ENCODE measurements at regions not wholly inside any gene's neighbourhood (a gene's known extent, or its start where the extent isn't known, plus 50 kb on each side); places are given as distances from the start of the nearest gene placed in this dataset.

DNA sequence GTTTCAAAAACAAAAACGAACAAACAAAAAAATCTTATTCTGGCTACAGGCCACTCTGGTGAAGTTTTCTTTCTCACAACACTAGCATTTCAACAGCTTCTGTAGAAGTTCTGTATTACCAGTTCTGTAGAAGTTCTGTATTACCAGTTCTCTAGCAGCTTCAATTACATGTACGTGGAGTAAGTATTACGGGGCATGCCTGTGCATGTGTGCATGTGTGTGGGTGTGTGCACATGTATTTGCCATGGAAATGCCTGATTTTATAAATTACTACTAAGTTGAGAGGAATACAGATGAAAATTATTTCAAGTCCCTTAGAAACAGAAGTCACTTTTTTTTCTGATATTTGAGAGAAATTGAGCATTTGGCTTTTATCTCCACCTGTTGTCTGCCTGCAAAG lies 414.2 kb downstream of the FOXO1 start:
- DNase-seq (ENCODE audit: low read depth) = no peak

DNA sequence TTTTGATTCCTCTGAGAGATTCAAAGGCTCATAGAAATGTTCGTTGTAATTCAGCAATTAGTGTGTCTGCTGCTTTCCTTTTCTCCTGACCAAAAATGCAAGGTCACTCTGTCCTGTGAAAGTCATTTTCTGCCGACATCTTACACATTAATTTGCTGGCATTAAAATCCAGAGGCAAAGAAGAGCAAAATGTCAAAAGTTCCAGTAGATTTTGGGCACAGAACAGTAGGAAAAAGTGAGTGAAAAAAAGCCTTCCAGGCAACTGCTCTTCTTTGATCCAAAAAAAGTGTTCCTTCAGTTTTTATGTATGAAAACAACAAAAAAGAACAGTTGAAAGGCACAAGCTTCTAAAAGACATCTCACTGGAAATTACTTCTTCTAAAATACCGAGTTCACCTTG lies 413.8 kb downstream of the FOXO1 start:
- no peak for DNase-seq (ENCODE audit: low read depth)

DNA sequence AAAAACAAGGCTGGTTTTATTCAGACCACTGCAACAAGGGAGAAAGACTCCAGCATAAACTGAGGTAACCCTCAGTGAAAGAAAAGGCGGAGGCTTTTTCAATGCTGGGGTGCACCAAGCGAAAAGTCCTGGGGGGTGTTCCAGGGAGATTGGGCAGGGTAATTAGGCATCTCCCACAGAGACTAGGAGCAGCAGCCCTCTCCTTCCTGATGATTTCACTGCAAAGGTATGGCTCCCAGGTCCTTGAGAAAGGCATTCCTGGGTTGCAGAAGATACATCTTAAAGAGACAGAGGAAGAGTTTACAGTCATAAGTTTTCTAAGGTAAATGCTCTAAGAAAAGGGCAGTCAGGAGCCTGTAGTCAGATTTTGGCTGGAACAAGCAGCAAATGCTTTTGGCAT lies 412.0 kb downstream of the FOXO1 start:
- no peak for DNase-seq (ENCODE audit: low read depth)

DNA sequence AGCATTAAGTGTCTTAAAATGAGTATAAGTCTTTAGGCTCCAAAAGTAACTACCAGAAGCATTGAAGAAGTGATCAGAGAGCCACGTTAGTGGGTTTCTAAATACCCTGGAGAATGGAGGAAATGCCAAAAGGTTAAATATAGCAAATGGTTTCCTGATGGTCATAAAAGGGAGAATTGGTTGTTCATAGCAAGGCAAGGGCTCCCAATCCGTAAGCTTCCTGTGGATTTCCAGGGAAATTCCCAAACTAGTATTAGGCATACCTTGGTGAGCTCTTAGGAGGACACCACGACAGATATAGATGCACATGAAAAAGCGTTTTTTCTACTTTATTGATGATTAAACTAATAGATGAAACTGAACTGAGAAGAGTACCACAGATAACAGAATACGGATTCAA lies 410.9 kb downstream of the FOXO1 start:
- no peak for DNase-seq (ENCODE audit: low read depth)

DNA sequence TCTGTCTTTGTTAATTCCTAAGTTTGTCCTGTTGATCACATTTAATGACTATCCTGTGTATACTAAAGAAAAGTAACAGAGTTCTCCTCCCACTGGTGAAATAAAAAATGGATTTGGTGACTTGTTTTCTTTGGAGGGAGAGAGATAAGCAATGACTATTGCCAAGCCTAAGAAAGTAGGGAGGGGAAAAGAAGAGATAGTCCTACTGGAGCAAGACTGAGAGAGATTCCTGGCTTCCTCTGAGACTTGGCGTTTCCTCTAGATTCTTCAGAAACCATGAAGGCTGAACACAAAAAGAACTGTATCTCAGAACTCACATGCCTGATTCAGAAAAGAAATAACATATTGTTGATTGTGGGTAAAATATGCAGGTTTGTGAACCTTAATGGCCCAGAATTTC lies 406.5 kb downstream of the FOXO1 start:
- no peak for DNase-seq (ENCODE audit: low read depth)

DNA sequence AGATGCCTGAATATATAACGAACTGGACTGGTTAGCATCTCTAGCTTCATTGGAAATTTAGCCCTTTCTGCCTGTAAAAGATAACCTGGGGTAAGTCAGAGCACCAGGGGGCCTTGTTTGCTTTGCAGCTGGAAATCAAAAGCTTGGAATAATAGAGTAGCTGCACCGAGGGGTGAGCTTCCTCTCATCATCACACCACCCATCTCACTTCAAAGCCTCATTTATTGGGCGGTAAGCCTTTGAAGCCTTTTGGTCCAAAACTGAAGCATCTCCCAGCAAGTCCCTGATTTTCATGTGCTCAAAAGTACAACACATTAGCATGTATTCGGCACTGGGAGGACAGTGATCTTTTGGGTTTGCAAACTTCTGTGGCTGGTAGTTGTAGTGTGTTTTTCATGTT lies 405.1 kb downstream of the FOXO1 start:
- no peak for DNase-seq (ENCODE audit: low read depth)

DNA sequence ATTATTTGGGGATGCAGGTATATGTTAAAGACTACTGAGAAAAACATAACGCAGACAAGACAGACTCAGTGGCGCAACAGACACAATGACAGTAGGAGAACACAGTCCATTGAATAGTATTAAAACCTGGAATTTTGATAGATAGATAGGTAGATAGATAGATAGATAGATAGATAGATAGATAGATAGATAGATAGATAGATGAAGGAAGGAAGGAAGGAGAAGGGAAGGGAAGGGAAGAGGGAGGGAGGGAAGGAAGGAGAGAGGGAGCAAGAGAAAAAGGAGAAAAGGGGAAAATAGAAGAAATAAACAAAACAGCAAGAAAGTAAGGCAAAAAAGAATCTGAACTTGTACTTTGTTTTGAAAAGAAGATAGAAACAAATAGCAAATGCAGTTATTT lies 404.5 kb downstream of the FOXO1 start:
- DNase-seq (ENCODE audit: low read depth) = no peak

DNA sequence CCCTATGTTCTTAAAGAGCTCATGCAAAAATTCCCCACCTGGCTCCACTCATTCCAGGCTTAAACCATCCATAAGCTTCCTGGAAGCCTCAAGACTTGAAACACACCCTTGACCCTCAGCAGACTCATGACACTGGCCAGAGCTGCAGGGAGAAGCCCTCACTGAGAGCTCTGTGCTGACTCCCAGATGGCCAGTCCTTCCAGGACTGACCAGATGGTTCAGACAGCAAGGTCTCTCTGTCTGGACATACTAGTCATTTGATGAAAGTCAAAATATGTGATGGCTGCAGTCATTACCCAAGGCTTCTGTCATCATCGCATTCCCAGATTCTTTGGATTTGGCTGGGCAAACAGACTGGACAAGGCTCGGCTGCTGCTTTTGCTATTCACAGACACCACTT lies 397.4 kb downstream of the FOXO1 start:
- no peak for DNase-seq (ENCODE audit: low read depth)

DNA sequence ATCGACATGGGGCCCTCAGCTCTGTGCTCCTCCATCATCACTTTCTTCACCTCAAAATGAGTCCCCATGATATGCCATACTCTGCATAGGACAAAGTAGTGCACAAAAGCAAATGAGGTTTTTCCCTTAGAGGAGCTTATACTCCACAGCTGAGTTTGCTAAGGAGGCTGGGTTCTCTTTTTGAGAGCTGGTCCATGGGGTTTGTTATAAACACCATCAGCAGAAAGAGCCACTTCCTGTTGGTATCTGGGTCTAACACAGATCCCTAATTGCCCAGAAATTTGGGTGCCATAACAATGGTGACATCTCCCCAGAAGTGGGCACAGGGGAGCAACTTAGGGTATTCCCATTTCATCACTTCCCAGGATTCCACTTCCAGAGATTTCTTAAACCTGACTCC lies 395.7 kb downstream of the FOXO1 start:
- DNase-seq (ENCODE audit: low read depth) = no peak

DNA sequence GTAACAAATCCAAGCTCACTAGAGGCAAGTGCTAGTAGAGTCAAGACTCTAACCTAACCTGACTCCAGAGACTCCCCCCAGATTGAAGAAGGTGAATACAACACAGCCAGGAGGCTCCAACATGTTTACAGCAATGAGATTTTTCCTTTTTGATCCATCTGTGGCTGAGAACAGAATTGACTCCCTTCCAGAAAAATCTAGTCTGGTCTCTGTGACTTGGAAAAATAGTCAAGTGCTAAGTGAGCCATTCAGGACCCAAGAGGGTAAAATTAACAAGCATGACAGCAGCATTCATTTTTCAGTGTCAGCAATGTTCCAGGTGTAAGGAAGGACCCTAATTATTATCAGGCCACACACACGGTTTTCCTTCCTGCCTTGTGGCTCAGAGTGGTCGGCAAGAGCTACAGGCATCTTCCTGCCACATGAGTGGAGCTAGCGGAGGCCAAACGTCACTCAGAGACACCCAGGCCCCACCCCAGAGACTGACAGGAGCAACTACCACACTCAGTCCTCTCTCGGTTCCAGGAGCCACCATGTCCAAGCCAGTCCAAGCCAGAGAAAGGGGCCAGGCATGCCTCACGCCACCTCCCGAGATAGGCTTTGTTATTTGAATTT lies 395.1 kb downstream of the FOXO1 start:
- DNase-seq (ENCODE audit: low read depth) = no peak

DNA sequence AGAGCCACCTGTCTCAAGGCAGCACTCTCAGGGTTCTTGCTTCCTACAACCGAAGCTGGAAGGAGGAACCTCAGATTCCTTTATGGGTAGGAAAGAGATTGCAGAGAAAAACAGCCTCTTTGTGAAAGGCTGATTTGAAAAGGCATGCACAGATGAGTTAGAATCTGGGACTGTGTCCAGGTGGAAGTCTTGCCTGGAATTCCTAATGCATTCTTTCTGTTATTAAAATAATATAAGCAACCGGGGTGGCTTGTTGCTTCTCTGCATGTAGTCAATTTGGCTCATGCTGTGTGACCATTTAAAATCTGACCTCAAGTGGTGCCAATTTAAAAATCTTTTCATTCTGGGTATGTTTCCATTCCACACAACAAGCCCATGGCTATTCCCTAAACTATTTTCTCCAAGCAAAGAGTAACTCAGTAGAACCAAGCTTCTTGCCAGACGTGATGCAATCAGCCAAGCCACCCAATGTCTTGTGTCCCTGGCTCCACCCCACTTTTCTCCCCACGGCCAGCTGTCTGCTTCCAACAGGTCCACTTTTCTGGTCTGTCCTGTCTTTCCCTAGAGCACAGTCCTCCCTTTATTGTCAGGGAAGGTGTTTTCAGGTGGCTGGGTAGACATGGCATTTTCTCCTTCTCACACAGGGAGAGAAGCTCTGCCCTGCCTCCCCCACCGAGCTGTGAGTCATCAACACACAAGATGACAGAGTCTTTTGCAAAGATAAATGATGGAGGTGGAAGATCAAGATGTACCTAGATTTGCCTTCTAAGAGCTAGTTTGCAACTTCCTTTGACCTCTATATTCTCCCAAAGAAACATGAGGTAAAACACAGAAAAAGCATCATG lies 394.3 kb downstream of the FOXO1 start:
- peak; percentile 54 for DNase-seq (ENCODE audit: low read depth)

DNA sequence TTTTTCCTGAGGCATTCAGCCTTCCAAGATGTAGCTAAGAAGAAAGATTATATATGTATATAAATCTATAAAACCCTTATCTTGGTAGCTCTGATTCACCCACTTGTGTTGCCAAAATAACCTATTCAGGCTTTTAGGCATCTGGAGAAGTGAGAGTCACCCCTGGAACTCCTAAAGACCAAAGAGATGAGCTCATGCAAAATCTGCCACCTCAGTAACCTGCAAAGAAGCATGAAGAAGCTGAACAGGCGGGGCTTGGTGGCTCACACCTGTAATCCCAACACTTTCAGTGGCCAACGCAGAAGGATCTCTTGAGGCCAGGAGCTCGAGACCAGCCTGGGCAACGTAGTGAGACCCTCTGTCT lies 393.7 kb downstream of the FOXO1 start:
- no peak for DNase-seq (ENCODE audit: low read depth)

DNA sequence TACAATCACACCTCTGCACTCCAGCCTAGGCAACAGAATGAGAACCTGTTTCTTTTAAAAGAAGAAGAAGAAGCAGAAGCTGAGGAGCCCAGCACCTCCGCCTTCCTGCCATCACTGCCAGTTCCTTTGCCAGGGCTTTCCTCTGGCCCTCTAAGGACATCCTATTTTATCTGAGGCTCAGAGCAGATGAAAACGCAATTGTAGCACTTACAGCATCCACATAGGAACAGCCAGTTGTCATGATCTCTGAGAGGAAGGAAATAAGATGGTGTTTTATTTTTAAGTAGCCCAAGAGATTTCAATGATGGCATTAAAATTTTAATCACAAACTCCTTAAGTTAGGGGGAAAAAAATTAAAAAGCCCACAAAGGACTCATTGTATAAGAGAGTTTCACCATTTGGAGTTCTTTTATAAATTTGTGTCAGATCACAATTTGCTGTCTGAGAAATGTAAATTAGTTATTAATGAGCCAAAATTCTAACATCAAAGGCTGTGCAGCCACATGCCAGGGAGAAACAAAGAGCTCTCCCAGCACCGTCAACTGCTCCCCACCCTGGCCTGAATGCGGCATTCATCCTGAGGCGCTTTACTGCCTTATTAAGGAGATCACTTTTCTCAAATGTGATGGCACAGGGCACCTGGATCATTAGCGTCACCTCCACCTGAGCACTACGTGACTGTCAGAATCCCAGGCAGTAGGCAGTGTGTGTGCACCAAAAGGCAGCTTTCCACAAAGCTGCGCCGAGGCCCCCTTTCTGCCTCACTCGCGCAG lies 393.0 kb downstream of the FOXO1 start:
- DNase-seq (ENCODE audit: low read depth) = no peak

DNA sequence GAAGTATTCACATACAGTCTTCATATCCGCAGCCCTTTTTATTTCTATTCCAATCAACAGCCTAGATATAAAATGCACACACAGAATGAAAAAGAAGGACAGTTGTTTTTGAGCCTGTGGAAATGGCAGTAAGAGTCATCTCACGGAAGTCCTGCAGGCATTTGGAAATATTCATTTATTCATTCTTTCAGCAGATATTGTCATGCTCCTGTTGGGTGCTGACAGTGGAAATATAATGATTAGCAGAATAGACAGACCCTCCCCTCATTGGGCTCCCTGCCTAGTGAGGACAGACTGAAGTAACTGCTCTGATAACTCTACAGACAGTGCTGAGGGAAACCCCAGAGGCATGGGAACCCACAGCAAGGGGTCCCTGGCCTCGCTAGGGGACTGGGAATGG lies 392.3 kb downstream of the FOXO1 start:
- DNase-seq (ENCODE audit: low read depth) = no peak

DNA sequence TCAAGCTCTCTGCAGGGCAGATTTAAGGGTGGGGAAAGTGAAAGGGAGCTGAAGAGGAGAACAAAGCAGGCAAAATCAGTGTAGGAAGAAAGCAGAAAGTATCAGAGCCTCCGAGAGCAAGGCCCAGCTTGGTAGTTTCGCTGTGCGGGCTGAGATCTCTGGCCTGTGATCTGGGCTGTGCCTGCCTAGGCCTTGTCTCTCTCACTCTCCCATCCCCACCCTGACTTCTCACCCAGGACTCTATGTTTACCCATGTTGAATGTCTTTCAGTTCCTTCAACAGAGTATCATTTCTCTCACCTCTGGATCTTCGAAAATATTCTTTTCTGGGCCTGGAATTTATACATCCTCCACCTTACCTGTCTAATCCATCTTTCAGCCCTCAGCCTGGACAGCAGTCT lies 391.3 kb downstream of the FOXO1 start:
- DNase-seq (ENCODE audit: low read depth) = no peak

DNA sequence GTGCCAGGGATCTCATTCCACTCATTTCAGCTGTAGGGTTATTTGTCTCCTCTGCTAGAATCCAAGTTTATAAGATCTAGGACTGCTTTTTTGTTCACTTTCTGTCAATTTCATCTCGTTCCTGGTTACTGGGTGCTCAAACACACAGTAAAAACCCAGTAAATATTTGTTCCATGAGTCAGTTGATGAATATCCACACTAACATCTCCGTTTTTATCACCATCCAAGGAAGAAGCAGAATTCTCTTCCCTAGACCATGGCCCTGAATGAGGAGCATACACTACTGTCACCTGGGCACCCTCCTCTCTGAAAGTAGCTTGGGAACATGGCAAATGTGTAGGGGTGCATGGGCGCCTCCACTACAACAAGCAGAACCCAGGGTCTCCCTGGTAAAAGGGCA lies 390.8 kb downstream of the FOXO1 start:
- DNase-seq (ENCODE audit: low read depth) = no peak

DNA sequence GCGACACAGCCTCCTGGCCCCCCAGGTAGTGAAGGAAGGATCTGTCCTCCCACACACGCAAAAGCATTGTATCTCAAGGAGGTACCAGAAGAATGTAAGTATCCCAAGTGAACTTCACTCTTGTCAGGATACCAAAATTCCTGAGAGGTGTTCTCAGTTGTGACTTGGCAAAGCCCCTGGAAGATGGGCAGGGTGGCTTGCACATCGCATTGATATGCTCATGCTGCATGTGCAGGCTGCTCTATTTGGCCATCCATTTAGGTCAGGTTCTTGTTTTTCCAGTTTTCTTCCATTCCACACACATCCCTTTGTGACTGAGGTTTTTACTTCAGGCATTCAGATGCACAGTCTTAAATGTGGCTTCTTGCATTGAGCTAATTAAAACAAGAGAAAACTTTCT lies 382.8 kb downstream of the FOXO1 start:
- DNase-seq (ENCODE audit: low read depth) = no peak

DNA sequence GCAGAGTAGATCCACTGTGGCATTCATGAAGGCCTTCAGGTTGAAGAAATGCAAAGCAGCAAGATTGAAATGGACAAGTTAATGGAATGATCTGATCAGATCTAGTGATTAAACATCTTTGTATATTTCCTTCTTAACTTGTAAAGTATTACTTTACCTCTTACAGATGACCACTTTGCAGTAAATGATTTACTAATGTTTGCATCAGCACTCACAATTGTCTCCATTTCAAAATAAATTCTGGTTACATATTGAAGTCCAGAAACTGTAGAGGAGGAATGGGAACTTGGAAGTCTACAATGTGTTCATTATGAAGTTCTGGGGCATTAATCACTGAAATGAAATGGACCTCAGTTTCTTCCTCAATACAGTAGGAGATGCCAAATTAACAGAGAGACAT lies 380.8 kb downstream of the FOXO1 start:
- DNase-seq (ENCODE audit: low read depth) = no peak

DNA sequence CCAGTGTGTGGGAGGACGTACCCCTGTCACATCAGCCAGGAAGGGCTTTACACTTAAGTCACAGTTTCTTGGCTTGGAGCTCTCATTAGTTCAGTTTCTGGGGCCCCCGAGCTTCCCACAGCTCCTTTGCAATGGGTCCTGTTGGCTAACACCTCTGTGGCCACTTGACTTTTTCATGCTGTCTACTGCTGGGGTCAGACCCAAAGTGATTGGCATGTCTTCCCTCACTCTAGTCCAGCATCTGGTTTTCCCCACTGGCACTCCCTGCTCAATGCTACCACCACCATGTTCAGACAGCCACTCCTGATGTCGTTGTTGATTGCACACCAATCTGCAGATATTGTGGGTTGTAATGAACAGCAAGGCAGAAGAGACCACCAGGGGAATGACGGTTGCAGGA lies 379.0 kb downstream of the FOXO1 start:
- DNase-seq (ENCODE audit: low read depth) = no peak

DNA sequence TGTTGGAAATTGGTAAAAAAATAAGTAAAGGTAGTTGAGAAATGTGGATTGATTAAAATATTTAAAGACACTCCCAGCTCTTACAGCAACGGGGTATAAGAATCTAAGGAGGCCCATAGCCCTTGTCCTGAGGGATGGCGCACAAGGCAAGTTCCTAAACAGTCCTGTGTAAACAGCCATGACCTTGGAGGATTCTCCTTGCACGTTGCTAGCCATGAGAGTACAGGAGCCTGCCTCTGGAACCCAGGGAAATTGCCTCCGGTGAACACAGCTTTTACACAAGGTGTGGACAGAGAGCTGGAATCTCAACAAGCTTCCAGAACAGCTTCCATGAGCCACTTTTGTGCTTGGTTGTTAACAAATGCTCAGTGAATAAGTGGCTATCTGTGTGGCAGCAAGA lies 378.2 kb downstream of the FOXO1 start:
- no peak for DNase-seq (ENCODE audit: low read depth)

DNA sequence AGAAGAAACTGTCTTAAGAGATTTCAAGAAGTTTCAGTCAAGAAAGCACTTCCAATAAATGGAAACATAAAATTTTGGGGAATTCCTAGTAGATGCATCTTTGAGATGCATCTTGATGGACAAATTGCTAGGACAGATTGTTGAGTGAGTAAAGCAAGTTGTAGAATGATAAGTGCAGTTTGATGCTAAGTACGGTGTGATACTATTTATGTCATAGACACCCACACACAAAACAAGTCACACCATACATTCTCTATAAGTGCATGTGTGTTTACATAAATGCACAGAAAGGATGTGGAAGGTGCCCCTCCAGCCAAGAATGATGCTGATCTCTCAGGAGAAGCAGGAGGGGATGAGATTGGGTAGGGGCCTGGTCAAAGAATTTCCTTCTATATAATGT lies 375.7 kb downstream of the FOXO1 start:
- no peak for DNase-seq (ENCODE audit: low read depth)

DNA sequence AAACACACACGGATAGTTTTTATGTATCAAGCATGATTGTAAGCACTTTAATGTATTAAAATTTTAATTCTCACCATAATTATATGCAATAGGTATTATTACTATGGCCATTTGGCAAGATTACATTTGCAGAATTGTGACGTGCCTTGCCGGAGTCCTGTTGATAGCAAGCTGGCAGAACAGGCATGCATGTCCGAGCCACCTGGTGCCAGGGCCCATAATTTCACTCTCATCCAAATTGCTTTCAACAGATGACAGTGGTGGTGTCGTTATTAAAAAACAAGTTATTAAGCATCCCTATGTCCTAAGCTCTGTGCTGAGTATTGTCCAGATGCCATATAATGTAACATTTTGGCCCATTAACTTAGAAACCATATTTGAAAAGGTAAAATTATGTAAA lies 374.3 kb downstream of the FOXO1 start:
- DNase-seq (ENCODE audit: low read depth) = no peak

DNA sequence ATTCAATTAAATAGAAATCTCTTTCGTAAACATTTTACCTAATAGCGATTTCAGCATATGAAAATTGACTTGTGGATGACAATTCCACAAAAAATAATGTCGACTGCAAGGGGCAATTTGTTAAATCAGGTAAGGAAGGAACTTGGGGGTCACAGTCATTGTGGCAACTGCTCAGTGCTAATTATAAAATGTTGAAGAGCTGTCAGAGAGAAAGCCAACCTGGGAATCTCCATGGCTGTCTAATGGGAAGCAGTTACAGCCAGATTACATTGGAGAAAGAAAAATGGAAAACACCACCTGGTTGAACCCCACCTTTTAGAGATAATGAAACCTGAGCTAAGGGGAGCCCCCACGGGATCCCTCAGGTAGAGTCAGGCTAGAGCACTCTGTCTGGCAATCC lies 373.9 kb downstream of the FOXO1 start:
- DNase-seq (ENCODE audit: low read depth) = no peak
